ENCODE measurements at regions not wholly inside any gene's neighbourhood (a gene's known extent, or its start where the extent isn't known, plus 50 kb on each side); places are given as distances from the start of the nearest gene placed in this dataset.

- TF ChIP-seq POLR2A (IDR thresholded peaks at IDR 0.05; ENCODE audit: low read length) = no peak
- TF ChIP-seq GATA1 (IDR thresholded peaks at IDR 0.05; ENCODE audit: low read depth, low read length) = no peak
These were observed 54.0 kb downstream of the OLFML3 start for GRCh38 chr1:114033216-114033706.
